HG02610 (cell line): ENCODE measurements at regions not wholly inside any gene's neighbourhood (a gene's known extent, or its start where the extent isn't known, plus 50 kb on each side); places are given as distances from the start of the nearest gene placed in this dataset.
"Not testable (repeated sequence)": the region's sequence is repeated elsewhere in the genome, so short reads cannot be mapped to it uniquely, and the experiment has no call there.

Source experiments
- ATAC-seq: cut with Tn5 transposase; IDR thresholded peaks from one replicate; pipeline ENCODE4 v1.9.1; 2021; ENCODE audit warnings: mild to moderate bottlenecking, moderate library complexity; ENCODE audit not compliant: unreplicated experiment

GRCh38 chr18:44280479-44280878 is 400.2 kb upstream of the SETBP1 start:
- ATAC-seq = no peak

GRCh38 chr18:44286049-44286448 is 394.6 kb upstream of the SETBP1 start:
- no peak for ATAC-seq

GRCh38 chr18:44290366-44290977 is 390.2 kb upstream of the SETBP1 start:
- ATAC-seq = no peak

GRCh38 chr18:44298566-44298965 is 382.1 kb upstream of the SETBP1 start:
- no peak for ATAC-seq

- no peak for ATAC-seq
Measured at GRCh38 chr18:44309185-44309584, 371.5 kb upstream of the SETBP1 start.

GRCh38 chr18:44320619-44321460 is 359.8 kb upstream of the SETBP1 start:
- no peak for ATAC-seq

GRCh38 chr18:44321868-44322590 is 358.7 kb upstream of the SETBP1 start:
- ATAC-seq = no peak

- no peak for ATAC-seq
Measured at GRCh38 chr18:44323125-44323524, 357.6 kb upstream of the SETBP1 start.

GRCh38 chr18:44324361-44324760 is 356.3 kb upstream of the SETBP1 start:
- no peak for ATAC-seq

- peak; percentile 43 for ATAC-seq
Measured at GRCh38 chr18:44325903-44326635, 354.6 kb upstream of the SETBP1 start.

- ATAC-seq = no peak
Measured at GRCh38 chr18:44331656-44332570, 348.8 kb upstream of the SETBP1 start.

GRCh38 chr18:44341759-44342158 is 338.9 kb upstream of the SETBP1 start:
- no peak for ATAC-seq

GRCh38 chr18:44342162-44342561 is 338.5 kb upstream of the SETBP1 start:
- ATAC-seq = no peak

- no peak for ATAC-seq
Measured at GRCh38 chr18:44342946-44343345, 337.7 kb upstream of the SETBP1 start.

- ATAC-seq = no peak
Measured at GRCh38 chr18:44343570-44343969, 337.1 kb upstream of the SETBP1 start.

GRCh38 chr18:44356566-44357157 is 324.0 kb upstream of the SETBP1 start:
- ATAC-seq = no peak

- no peak for ATAC-seq
Measured at GRCh38 chr18:44358402-44358801, 322.3 kb upstream of the SETBP1 start.

- not testable (repeated sequence) for ATAC-seq
Measured at GRCh38 chr18:44359741-44360140, 320.9 kb upstream of the SETBP1 start.

GRCh38 chr18:44362213-44362612 is 318.5 kb upstream of the SETBP1 start:
- ATAC-seq = not testable (repeated sequence)

- ATAC-seq = no peak
Measured at GRCh38 chr18:44370861-44371260, 309.8 kb upstream of the SETBP1 start.
